GM12873 (cell line): ENCODE measurements at regions not wholly inside any gene's neighbourhood (a gene's known extent, or its start where the extent isn't known, plus 50 kb on each side); places are given as distances from the start of the nearest gene placed in this dataset.

Experiments used
- CTCF ChIP-seq: IDR thresholded peaks from 2 replicates; pipeline ENCODE4 v1.5.1; 2012; ENCODE audit warnings: low read depth, mild to moderate bottlenecking, moderate library complexity, low read length, control low read depth; ENCODE audit not compliant: insufficient read depth; ENCODE audit errors: missing control alignments

GRCh38 chr2:138424436-138425140 lies 77.0 kb upstream of the SPOPL start:
- TF ChIP-seq CTCF, result no peak

- no peak for TF ChIP-seq CTCF
Measured at GRCh38 chr2:138428710-138429440, 72.7 kb upstream of the SPOPL start.

- no peak for TF ChIP-seq CTCF
Measured at GRCh38 chr2:138430181-138430580, 71.4 kb upstream of the SPOPL start.

GRCh38 chr2:138432971-138433370 lies 68.6 kb upstream of the SPOPL start:
- TF ChIP-seq CTCF, result no peak

GRCh38 chr2:138433995-138434951 lies 67.3 kb upstream of the SPOPL start:
- TF ChIP-seq CTCF, result no peak

GRCh38 chr2:138435701-138436100 lies 65.9 kb upstream of the SPOPL start:
- no peak for TF ChIP-seq CTCF

- no peak for TF ChIP-seq CTCF
Measured at GRCh38 chr2:138439733-138440132, 61.8 kb upstream of the SPOPL start.
